NCI-H2171 (cell line): ENCODE measurements at regions not wholly inside any gene's neighbourhood (a gene's known extent, or its start where the extent isn't known, plus 50 kb on each side); places are given as distances from the start of the nearest gene placed in this dataset.
"Not testable (repeated sequence)": the region's sequence is repeated elsewhere in the genome, so short reads cannot be mapped to it uniquely, and the experiment has no call there.

Experiments used
- DNase-seq: peaks from one replicate; lab custom pipeline; 2025; lab: John Stamatoyannopoulos, UW

DNA sequence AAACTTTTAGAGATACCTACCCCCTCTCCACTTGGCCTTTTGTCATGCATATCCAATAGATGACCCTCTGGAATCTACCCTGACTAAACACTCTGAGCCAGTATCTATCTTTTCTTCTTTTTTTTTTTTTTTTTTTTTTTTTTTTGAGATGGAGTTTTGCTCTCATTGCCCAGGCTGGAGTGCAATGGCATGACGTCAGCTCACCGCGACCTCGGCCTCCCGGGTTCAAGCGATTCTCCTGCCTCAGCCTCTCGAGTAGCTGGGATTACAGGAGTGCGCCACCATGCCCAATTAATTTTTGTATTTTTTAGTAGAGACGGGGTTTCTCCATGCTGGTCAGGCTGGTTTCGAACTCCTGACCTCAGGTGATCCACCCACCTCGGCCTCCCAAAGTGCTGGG, 50.8 kb upstream of the GRIN2B start:
- DNase-seq: not testable (repeated sequence)

DNA sequence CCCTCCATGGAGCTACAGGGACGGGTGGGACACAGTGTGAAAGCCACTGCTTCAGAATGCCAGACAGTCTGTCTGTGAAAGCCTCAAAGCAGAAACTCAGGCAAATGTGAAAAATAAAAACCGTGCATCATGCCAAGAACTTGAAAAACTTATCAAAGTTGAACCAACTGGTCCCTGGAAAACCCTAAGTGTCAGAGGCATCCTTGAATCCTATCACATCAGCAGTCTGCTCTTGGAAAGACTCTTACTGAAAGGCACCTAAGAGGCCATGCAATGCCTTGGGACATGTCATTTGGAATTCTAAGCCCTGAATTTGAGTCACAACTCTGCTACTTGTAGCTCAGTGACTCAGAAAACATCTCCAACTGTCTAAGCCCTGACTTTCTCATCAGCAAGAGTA, 62.4 kb upstream of the GRIN2B start:
- no peak for DNase-seq

DNA sequence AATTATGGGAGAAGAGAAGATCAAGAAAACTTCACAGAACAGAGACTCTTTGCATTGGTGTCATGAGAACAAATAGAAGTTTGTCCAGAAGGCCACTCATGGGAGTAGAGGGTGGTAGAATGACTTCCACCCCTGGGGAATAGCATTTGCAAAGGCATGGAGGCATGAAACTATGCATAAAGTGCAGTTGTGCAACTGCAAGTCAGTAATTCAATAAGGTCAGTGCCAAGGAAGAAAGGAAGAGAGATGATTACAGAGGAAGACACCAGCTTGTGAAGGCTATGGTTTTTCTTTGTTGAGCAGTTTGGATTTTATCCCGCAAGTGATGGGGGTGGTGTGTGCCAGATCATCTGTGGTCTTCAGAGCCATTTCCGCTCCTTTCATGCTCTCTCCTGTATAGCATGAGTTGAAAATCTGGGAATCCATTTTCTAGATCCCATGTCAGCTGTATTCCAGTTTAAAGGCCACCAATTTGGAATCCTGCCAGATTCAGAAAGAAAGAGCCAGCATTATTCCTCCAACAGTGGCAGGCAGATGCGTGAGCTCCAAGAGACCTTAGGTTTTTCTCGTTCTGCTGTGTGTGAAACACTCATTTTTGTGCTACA, 67.6 kb upstream of the GRIN2B start:
- no peak for DNase-seq

DNA sequence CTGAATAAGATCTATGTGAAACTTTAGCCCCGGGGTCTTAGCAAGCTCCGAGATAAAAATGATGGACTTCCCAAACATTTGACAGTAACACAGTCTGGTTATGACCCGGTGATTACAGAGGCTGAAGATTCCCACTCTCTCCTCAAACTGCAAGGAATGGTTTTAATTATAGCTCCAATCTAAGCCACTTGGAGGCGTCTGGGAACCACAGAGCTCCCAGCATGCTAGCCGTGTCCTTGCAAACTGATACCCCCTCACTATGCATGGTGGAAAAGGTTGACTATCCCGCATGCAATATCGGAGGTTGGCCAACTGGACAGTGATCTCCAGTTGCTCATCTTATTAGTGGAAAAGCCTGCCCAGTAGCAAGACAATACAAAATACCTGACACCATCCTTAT, 76.5 kb upstream of the GRIN2B start:
- DNase-seq: no peak

DNA sequence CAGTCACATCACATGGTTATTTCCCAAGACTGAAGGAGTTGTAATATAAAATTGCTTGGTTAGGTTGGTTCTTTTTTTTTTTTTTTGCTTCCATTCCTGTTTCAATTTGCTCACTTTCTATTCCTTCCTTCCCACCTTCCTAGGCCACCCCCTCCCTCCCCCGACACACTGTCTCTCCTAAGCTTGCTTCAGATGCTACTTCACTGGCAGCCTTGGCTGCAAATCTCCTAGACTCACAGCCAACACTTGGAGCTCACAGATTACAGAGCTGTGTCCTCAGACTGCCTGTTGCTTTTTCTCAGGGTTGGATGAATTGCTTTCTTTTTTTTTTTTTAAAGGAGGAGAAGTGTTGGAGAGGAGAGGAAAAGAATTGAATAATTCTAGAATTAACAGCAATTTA, 77.3 kb upstream of the GRIN2B start:
- no peak for DNase-seq

DNA sequence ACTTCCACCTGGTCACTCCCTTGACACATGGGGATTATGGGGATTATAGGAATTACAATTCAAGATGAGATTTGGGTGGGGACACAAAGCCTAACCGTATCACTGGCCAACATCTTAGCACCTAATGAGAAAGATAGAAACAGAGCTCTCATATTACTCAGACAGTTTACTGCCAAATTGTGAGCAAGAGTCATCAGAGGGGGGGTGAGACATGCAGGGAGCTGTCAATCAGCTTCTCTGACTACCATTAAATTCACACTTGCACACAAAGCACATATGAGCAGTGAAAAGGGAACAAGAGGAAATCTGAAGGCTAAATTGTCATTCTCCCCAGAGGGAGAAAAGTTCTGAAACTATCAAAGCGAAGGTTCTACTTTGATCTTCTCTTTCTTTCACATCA, 78.1 kb upstream of the GRIN2B start:
- DNase-seq: no peak

DNA sequence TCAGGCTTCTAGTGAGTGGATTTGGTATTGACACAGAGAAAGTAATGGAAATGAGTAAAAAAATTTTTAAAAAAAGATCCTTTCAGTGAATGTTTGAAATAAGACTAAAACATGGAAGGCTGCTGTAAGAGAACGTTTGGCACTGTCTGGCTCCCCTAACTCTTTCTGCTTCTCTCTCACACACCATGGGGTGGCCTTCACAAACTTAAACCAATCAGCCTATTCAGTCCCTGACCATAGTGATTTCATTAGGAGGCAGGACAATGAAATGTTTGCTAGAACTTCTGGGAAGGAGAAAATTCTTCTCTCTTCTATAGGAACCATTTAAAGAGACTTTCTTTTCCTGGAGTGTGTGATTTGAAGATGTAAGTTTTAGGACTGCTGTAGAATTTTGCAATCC, 84.2 kb upstream of the GRIN2B start:
- DNase-seq: no peak

DNA sequence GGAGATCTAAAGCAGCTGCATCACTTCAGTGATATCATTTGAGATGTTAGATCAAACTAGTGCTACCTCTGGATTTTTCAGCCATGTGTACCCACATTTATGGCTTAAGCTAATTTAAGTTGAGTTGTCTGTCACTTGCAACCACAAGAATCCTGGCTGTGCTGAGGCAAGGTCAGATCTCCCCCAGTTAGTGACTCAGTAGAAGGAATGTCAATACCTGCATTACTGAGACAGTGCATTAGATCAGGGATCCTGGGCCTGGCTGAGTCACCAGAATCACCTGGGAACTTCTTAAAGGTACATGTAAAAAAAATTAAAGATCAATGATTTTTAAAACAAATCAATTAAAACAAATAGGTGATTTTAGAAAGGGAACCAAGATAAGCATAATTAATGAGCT, 84.6 kb upstream of the GRIN2B start:
- DNase-seq: no peak

DNA sequence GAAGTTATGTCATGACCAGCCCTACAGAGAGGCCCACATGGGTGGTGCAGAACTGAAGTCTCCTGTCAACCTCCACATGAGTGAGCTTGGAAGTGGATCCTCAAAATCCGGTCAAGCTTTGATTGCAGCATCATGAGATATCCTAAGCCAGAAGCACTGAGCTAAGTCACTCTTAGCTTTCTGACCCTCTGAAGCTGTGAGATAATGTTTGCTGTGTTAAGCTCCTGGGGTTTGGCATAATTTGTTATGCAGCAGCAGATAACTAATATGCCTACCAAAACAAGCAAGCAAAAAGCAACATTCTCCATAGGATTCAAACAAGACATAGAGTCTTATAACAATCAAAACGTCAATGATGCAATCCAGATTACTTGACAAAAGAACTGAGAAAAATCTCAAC, 87.6 kb upstream of the GRIN2B start:
- DNase-seq: no peak

DNA sequence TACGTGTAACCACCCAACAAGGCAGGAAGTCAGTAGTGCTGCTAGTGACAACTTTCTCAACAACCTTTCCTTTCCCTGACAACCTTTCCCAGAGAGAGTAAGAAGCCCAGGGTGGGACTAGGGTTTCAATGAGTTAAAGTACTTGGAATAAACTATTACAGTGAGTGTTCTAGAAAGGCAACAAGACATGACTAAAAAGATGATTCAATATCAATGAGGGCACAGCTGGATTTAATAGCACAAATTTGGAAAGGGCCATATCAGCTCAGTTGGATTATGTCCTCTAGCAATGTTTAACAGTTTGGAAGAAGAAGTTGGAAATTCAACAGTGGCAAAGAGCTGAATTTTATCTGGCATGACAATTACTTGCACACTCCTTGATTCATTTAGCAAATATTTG, 90.4 kb upstream of the GRIN2B start:
- no peak for DNase-seq

DNA sequence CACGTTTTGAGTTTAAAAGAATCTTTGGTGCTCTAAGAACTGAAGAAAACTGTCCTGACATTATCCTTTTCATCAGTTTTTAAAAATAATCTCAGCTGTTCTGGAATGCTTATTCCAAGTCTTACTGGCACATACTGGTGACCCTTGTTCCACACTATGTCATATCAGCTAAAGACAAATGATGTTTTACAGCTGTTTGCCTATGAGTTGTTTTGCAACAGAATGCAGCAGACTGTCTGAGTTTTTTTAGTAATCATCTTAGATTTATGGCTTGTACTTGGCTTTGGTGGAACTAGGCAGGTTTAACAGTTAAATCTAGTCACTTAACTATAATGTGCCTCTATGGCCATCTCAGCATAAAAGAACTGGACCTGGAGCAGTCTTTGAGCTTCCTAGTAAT, 91.6 kb upstream of the GRIN2B start:
- no peak for DNase-seq

DNA sequence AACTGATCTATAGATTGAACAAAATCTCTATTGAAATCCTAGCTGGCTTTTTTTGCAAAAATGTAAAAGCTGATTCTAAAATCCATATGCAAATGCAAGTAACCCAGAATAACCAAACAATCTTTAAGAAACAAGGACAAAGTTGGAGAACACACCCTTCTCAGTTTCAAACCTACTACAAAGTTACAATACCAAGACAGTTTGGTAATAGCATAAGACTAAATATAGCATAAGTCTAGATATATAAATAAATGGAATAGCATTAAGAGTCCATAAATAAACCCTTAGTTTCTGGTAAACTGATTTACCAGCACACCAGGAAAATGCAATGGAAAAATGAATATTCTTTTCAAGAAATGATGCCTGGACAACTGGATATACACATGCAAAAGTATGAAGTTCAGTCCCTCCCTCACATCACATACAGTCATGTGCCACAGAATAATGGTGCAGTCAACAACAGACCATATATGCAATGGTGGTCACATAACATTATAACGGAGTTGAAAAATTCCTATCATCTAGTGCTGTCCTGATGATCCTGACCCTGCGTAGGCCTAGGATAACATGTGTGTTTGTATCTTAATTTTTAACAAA, 94.5 kb upstream of the GRIN2B start:
- DNase-seq: no peak

DNA sequence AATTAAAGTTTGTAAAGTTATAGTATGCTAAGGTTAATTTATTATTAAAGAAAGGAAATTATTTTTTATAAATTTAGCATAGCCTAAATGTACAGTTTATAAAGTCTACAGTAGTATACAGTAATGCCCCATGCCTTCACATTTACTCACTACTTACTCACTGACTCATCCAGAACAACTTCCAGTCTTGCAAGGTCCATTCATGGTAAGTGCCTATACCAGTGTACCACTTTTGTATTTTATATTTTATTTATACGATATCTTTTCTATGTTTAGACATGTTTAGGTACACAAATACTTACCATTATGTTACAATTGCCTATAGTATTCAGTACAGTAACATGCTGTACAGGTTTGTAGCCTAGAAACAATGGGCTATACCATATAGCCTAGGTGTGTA, 95.1 kb upstream of the GRIN2B start:
- DNase-seq: no peak

DNA sequence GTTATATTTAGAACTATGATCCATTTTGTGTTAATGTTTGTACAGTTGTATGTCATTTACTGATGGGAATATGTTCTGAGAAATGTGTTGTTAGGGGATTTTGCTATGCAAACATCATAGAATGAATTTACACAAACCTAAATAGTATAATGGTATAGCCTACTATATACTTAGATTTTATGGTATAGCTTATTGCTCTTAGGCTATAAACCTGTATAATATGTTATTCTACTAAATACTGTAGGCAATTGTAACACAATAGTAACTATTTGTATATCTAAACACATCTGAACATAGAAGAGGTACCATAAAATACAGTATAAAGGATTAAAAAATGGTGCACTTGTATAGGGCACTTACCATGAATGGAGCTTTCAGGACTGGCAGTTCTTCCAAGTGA, 105.4 kb upstream of the GRIN2B start:
- DNase-seq: no peak

DNA sequence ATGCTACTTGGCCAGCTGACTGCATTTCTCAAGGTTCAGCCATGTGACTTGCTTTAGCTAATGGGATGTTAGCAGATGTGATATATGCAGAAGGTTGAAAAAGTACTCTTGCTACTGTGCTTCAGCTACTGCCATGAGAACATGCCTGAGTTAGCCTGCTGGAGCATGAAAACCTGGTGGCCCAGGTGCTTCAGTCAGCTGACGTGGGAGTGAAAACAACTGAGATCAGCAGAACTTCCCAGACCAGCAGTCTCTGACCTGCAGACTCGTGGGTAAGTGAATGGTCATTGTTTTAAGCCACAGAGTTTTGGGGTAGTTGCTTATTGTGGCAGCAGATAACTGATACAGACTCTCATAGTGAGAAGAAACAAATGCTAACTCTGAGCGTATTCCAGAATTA, 118.6 kb upstream of the GRIN2B start:
- no peak for DNase-seq

DNA sequence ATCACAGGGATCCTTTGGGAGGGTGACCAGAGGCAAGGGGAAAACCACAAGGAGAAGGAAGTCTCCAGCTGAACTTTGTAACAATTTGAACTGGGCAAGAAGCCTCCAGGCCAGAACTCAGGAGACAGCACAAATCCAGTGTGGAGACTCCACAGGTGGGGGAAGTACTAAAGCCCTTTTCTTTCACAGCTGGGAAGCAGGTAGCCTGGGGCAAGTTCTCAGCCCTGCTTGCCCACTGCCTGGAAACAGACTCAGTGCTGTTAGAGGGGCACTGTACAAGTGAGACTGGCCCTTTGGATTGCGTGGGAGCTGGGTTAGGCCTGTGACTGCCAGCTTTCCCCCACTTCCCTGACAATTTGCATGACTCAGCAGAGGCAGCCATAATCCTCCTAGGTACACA, 120.2 kb upstream of the GRIN2B start:
- DNase-seq: not testable (repeated sequence)

DNA sequence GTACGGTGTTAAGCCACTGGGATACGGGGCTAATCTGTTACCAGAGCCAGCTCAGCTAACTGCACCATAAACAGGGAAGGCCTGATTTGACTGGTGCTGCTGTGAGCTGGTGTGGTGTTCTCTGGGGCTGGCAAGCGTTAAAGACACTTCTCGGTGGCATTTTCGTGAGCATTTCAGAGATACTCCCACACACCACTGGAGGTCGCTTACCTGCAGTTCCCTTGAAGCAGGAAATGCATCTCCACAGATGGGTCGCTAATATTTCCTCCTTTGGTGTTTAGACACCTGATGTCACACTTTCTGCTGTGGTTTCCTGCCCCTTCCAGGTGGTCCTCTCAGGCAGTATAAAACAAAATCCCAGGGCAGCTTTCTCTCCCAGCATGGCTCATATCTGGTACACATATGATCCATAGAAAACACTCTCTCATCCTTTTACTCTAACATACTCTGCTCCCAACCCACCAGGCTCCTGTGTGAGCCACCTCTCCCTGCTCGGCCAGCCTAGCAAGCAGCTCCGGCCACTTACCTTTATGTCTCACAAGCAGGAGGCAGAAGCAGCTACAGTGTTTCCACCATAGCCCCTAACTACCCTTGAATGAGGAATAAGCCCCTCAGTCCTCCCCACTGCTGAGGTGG, 129.9 kb upstream of the GRIN2B start:
- DNase-seq: no peak

DNA sequence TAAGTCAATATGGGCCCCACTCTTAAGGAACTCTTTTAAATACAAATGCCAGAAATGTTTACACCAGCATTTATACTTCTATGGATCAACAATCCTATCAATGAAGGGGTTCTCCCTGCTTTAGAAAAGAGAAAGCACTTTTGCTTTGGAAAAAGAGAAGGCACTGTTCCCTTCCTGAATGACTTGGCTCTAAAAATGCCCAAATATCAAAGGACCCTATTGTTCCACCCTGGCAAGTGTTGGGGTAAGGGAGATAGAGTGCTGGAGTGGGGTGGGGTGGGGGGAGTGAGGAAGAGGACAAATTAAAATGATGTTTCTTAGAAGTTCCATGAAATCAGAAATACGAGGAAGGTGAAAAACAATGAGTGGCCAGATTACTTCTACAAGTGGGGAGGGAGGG, 131.6 kb upstream of the GRIN2B start:
- DNase-seq: no peak

DNA sequence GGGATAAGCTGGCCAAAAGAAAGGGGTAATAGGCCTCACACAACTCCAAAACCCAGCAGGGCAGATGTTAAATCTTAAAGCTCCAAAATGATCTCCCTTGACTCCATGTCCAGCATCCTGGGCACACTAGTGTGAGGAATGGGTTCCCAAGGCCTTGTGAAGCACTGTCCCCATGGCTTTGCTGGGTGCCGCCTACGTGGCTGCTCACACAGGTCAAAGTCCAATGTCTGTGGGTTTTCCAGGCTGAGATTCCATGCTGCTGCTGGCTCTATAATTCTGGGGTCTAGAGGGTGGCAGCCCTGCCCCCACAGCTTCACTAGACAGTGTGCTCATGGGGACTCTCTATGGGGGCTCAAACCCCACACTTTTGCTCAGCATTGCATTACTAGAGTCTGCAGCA, 145.3 kb upstream of the GRIN2B start:
- no peak for DNase-seq

DNA sequence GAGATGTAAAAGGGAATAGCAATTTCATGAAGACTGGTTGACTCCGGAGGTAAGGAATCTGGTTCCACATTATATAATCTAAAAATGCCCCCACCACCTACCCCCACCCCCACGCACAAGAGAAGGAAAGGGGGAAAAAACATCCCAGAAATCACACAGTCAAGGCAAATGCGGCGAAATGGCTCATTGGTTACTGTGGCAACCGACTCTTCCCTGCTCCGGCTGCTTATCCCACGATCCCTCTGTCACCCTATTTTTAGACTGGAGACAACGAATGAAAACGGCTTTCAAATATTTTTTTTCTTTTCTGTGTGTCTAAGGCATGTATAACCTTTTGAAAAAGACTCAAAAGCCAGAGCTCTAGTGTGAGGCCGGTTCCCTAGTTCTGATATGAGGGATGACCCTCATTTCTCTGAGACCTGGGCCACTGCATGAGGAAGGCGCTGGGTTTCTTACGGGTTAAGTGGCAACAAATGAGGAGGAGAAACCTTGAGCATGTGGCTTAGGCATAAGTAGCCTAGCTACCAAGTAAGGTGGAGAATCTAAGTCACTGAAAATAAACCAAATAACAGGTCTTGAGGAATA, 148.3 kb upstream of the GRIN2B start:
- no peak for DNase-seq

DNA sequence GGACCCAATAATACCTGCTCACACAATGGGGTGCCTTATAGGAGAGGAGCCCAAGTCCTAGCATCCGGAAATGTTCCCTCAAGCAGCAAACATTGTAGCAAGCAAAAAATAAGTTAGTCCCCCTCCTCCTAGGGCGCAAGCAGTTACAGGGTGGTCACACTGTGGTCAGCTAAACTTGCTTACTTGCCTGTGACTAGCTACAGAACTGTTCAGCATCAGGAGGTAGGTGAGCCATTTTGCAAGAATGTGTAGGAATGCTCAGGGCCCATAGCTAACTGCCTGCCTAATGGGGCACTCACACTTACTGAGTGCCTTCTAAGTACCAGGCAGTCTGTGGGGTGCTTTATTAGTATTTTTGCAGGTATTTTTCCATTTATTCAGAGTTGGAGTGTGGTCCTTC, 154.6 kb upstream of the GRIN2B start:
- no peak for DNase-seq

DNA sequence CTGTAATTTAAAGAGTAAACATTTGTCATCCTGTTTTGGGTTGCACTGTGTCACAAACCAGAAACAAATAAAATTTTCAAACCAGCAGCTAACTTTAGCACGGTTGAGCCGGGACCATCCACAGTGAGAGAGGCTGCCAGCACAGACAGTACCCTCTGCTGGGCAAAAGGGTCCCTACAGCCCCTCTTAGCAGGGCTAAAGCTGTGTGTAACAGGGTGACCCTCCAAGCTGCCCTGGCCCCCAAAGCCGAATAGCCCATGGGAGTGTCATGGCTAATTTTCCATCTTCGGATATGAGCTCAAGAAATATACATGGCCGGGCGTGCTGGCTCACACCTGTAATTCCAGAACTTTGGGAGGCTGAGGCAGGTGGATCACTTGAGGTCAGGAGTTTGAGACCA, 157.1 kb upstream of the GRIN2B start:
- no peak for DNase-seq

DNA sequence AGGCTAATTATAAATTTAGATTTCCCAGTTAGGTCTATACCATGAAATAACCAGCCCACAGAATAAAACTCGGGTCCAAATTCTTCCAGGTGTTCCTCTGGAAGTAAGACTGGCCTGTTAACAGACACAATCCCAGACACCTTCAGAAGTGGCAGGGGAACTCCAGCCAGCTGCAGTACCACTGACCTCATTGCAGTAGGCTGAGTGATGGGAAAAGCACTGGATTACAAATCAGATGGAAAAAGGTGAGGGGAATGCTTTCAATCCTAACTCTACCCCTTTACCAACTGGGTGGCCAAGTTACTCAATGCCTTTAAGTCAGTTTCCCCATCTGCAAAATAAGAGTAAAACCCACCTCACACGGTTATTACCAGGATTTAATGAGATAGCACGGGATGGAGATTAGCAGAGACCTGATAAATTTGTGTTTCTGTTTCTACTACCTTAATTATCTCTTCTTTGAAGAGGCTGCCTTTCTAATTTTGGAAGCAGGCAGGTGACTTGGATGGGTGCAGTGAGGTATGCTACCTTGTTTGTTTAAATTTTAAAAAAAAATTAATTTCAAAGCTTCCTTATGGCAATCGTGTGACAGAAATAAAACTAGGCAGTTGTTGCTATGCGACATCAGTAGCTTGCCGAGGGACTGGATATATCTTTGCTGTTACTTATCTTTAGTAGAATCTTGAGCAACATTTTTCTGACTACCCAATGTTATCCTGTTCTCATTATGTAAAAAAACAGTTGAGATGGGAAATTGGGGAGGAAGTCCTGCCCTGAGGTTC, 167.3 kb upstream of the GRIN2B start:
- DNase-seq: no peak
